HG03442 (cell line): ENCODE measurements at regions not wholly inside any gene's neighbourhood (a gene's known extent, or its start where the extent isn't known, plus 50 kb on each side); places are given as distances from the start of the nearest gene placed in this dataset.

Experiments used
- ATAC-seq: cut with Tn5 transposase; IDR thresholded peaks from one replicate; pipeline ENCODE4 v1.9.1; 2021; ENCODE audit warnings: mild to moderate bottlenecking, moderate library complexity; ENCODE audit not compliant: unreplicated experiment

GRCh38 chr7:84337429-84337828, 142.8 kb upstream of the SEMA3A start:
- no peak for ATAC-seq

GRCh38 chr7:84336766-84337165, 142.2 kb upstream of the SEMA3A start:
- peak; percentile 27 for ATAC-seq

GRCh38 chr7:84336303-84336702, 141.7 kb upstream of the SEMA3A start:
- peak; percentile 82 for ATAC-seq

- no peak for ATAC-seq
These were observed 137.0 kb upstream of the SEMA3A start for GRCh38 chr7:84331616-84332015.

- ATAC-seq: no peak
These were observed 134.0 kb upstream of the SEMA3A start for GRCh38 chr7:84328571-84328970.

GRCh38 chr7:84324136-84324630, 129.6 kb upstream of the SEMA3A start:
- ATAC-seq: no peak

GRCh38 chr7:84317536-84317935, 122.9 kb upstream of the SEMA3A start:
- no peak for ATAC-seq

- no peak for ATAC-seq
These were observed 119.7 kb upstream of the SEMA3A start for GRCh38 chr7:84314263-84314662.

GRCh38 chr7:84304407-84304806, 109.8 kb upstream of the SEMA3A start:
- no peak for ATAC-seq

- ATAC-seq: no peak
These were observed 108.4 kb upstream of the SEMA3A start for GRCh38 chr7:84302949-84303348.

GRCh38 chr7:84297616-84298015, 103.0 kb upstream of the SEMA3A start:
- no peak for ATAC-seq

- ATAC-seq: no peak
These were observed 100.4 kb upstream of the SEMA3A start for GRCh38 chr7:84294847-84295455.

- ATAC-seq: no peak
These were observed 99.8 kb upstream of the SEMA3A start for GRCh38 chr7:84294391-84294790.

- ATAC-seq: no peak
These were observed 97.2 kb upstream of the SEMA3A start for GRCh38 chr7:84291756-84292155.

GRCh38 chr7:84283798-84284197, 89.2 kb upstream of the SEMA3A start:
- no peak for ATAC-seq

- ATAC-seq: no peak
These were observed 86.9 kb upstream of the SEMA3A start for GRCh38 chr7:84281518-84281917.

GRCh38 chr7:84277628-84278224, 83.1 kb upstream of the SEMA3A start:
- ATAC-seq: no peak

- no peak for ATAC-seq
These were observed 79.5 kb upstream of the SEMA3A start for GRCh38 chr7:84274029-84274638.

GRCh38 chr7:84271543-84271942, 77.0 kb upstream of the SEMA3A start:
- no peak for ATAC-seq

- ATAC-seq: no peak
These were observed 69.8 kb upstream of the SEMA3A start for GRCh38 chr7:84264396-84264795.

- no peak for ATAC-seq
These were observed 68.5 kb upstream of the SEMA3A start for GRCh38 chr7:84263106-84263505.

- ATAC-seq: no peak
These were observed 66.9 kb upstream of the SEMA3A start for GRCh38 chr7:84261509-84261908.
